BLaER1 (cell line): ENCODE measurements at regions not wholly inside any gene's neighbourhood (a gene's known extent, or its start where the extent isn't known, plus 50 kb on each side); places are given as distances from the start of the nearest gene placed in this dataset.

Source experiments
- H3K27ac ChIP-seq: shearing (Covaris generic); formaldehyde crosslinking; 2 replicates; pipeline ENCODE4 v1.8.1; 2022
- H3K27me3 ChIP-seq: shearing (Covaris generic); formaldehyde crosslinking; 2 replicates; pipeline ENCODE4 v1.8.1; 2022
- H3K36me3 ChIP-seq: shearing (Covaris generic); formaldehyde crosslinking; 2 replicates; pipeline ENCODE4 v1.8.1; 2022
- H3K4me1 ChIP-seq: shearing (Covaris generic); formaldehyde crosslinking; 2 replicates; pipeline ENCODE4 v1.8.1; 2022
- H3K4me2 ChIP-seq: shearing (Covaris generic); formaldehyde crosslinking; 2 replicates; pipeline ENCODE4 v1.8.1; 2022
- H3K4me3 ChIP-seq: shearing (Covaris generic); formaldehyde crosslinking; 2 replicates; pipeline ENCODE4 v1.8.1; 2022
- H3K9ac ChIP-seq: shearing (Covaris generic); formaldehyde crosslinking; 2 replicates; pipeline ENCODE4 v1.8.1; 2022
- H3K9me3 ChIP-seq: shearing (Covaris generic); formaldehyde crosslinking; 2 replicates; pipeline ENCODE4 v1.8.1; 2022
- H4K20me1 ChIP-seq: shearing (Covaris generic); formaldehyde crosslinking; 2 replicates; pipeline ENCODE4 v1.8.1; 2022
- Cebpa-rat ChIP-seq: shearing (Covaris generic); IDR thresholded peaks from 2 replicates; pipeline ENCODE4 v1.8.1; 2022

DNA sequence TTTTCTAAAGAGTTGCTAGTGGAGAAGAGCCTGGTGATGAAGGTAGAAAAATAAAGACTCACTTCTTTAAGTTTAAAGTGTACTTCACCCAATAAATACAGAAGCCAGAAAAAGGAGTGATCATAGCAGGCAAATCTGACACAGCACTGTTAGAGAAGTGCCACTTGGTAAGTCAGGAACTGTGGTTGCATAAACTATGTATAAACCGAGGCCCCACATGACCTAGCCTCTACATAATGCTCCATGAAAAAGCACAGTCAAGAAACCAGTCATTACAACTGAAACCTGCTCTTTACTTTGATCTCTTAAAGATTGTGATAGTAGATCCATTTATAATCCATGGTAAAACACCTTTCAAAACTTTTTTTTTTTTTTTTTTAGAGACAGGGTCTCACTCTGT lies 172.1 kb upstream of the PHYHIPL start:
- H3K4me1 ChIP-seq, result peaks cover 3% of the 10 kb centered on the region; the same call in 1 of the 2 replicates
- H4K20me1 ChIP-seq, result no peaks in the 10 kb centered on the region
- no peak overlapping the region for H3K27ac ChIP-seq
- no peak overlapping the region for H3K4me3 ChIP-seq
- no peaks in the 10 kb centered on the region for H3K9me3 ChIP-seq
- H3K9ac ChIP-seq, result no peak overlapping the region
- H3K4me2 ChIP-seq, result no peak overlapping the region
- H3K36me3 ChIP-seq, result no peaks in the 10 kb centered on the region
- TF ChIP-seq Cebpa-rat, result no peak
- H3K27me3 ChIP-seq, result no peaks in the 10 kb centered on the region

- Histone ChIP-seq H3K4me3 (no peak overlapping the region), H4K20me1 (no peaks in the 10 kb centered on the region), H3K27ac (no peak overlapping the region), H3K4me2 (no peak overlapping the region), H3K27me3 (no peaks in the 10 kb centered on the region), H3K4me1 (no peaks in the 10 kb centered on the region), H3K36me3 (no peaks in the 10 kb centered on the region), H3K9me3 (no peaks in the 10 kb centered on the region), H3K9ac (no peak overlapping the region)
- TF ChIP-seq Cebpa-rat, result no peak
Measured at GRCh38 chr10:59006511-59007306, 169.7 kb upstream of the PHYHIPL start.

DNA sequence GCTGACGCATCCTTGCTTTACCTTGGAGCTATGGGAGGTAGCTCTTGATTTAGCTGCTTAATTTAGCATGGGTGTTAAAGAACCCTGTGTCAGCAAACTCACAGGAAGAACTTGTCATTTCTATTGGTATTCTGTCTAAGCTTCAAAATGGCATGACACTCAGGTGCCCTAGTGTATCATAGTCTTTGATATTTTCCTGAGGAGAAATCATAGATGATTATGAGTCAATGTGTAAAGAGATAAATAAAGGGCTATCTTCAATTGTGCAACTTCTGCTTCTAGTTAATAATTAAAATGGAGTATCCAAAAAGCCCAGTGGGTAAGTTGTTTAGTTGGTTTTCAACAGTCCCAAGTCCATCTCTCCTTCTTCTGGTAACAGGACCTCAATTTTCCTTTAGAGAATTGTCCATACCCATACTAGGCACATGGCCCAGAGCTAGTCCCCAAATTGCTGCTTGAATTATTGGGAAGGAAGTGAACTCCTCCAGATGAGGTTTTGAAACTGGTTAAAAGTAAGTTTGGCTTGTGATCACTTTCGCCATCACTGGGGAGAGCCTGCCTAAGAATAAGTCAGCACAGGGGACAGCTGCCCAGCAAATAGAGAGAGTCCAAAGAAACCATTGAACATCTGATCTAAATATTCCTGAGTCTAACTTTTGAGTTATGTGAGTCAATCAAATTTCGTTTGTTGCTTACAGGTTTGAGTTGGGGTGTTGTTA lies 169.0 kb upstream of the PHYHIPL start:
- no peak overlapping the region for H3K9ac ChIP-seq
- peaks cover 2% of the 10 kb centered on the region for H3K4me1 ChIP-seq
- H3K27me3 ChIP-seq, result no peaks in the 10 kb centered on the region
- H3K27ac ChIP-seq, result no peak overlapping the region
- no peaks in the 10 kb centered on the region for H3K9me3 ChIP-seq
- no peaks in the 10 kb centered on the region for H4K20me1 ChIP-seq
- no peak for TF ChIP-seq Cebpa-rat
- no peak overlapping the region for H3K4me2 ChIP-seq
- H3K36me3 ChIP-seq, result no peaks in the 10 kb centered on the region
- H3K4me3 ChIP-seq, result no peak overlapping the region

GRCh38 chr10:59008452-59008851 lies 168.0 kb upstream of the PHYHIPL start:
- H3K9ac ChIP-seq, result no peak overlapping the region
- no peak overlapping the region for H3K27ac ChIP-seq
- peaks cover 12% of the 10 kb centered on the region for H3K4me1 ChIP-seq
- H3K9me3 ChIP-seq, result no peaks in the 10 kb centered on the region
- no peaks in the 10 kb centered on the region for H4K20me1 ChIP-seq
- H3K4me2 ChIP-seq, result no peak overlapping the region
- H3K27me3 ChIP-seq, result no peaks in the 10 kb centered on the region
- no peak for TF ChIP-seq Cebpa-rat
- no peaks in the 10 kb centered on the region for H3K36me3 ChIP-seq
- no peak overlapping the region for H3K4me3 ChIP-seq

- H3K4me2 ChIP-seq, result no peak overlapping the region; the same call in 1 of the 2 replicates
- no peaks in the 10 kb centered on the region for H3K36me3 ChIP-seq
- TF ChIP-seq Cebpa-rat, result no peak
- no peaks in the 10 kb centered on the region for H3K9me3 ChIP-seq
- no peaks in the 10 kb centered on the region for H3K27me3 ChIP-seq
- peaks cover 12% of the 10 kb centered on the region for H3K4me1 ChIP-seq
- no peak overlapping the region for H3K4me3 ChIP-seq
- no peaks in the 10 kb centered on the region for H4K20me1 ChIP-seq
- H3K9ac ChIP-seq, result no peak overlapping the region
- no peak overlapping the region for H3K27ac ChIP-seq
Measured at GRCh38 chr10:59011972-59012632, 164.3 kb upstream of the PHYHIPL start.

- Histone ChIP-seq H3K9ac (no peak overlapping the region), H3K4me2 (peak overlapping the region; percentile 39), H3K4me3 (no peak overlapping the region), H3K27me3 (no peaks in the 10 kb centered on the region), H3K27ac (no peak overlapping the region), H3K9me3 (no peaks in the 10 kb centered on the region), H4K20me1 (no peaks in the 10 kb centered on the region), H3K4me1 (peaks cover 12% of the 10 kb centered on the region), H3K36me3 (no peaks in the 10 kb centered on the region)
- no peak for TF ChIP-seq Cebpa-rat
Measured at GRCh38 chr10:59012839-59013238, 163.6 kb upstream of the PHYHIPL start.

- Histone ChIP-seq H3K4me1 (peaks cover 23% of the 10 kb centered on the region), H3K27ac (no peak overlapping the region), H3K4me3 (no peak overlapping the region), H3K36me3 (no peaks in the 10 kb centered on the region), H3K27me3 (no peaks in the 10 kb centered on the region), H4K20me1 (no peaks in the 10 kb centered on the region), H3K4me2 (no peak overlapping the region), H3K9ac (no peak overlapping the region), H3K9me3 (no peaks in the 10 kb centered on the region)
- no peak for TF ChIP-seq Cebpa-rat
Measured at GRCh38 chr10:59016043-59016442, 160.4 kb upstream of the PHYHIPL start.

DNA sequence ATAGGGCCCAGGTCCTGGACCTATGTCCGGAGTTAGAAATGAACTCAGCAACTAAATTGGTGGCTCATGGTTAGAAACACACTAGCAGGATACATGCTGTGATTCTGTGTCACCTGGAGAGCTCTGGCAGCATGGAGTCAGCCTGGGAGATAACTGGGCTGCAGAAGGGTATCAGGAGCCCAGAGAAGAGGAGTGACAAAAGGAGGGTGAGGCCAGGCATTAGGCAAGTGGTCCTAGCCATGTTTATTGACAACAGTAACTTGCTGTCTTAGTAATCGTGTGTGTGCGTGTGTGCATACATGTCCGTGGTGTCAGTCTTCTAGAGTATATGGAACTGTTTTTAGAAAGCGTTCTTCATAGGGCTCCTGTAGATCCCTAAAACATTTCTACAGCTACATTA lies 157.5 kb upstream of the PHYHIPL start:
- Histone ChIP-seq H3K27me3 (no peaks in the 10 kb centered on the region), H3K4me2 (0 out of 2 replicates have a peak overlapping the region, but pooled peaks have one; percentile 32), H3K27ac (0 out of 2 replicates have a peak overlapping the region, but pooled peaks have one; percentile 2), H4K20me1 (no peaks in the 10 kb centered on the region), H3K4me1 (peaks cover 11% of the 10 kb centered on the region; the same call in 1 of the 2 replicates), H3K9ac (no peak overlapping the region), H3K9me3 (no peaks in the 10 kb centered on the region), H3K4me3 (no peak overlapping the region), H3K36me3 (no peaks in the 10 kb centered on the region)
- no peak for TF ChIP-seq Cebpa-rat

- Histone ChIP-seq H3K9ac (no peak overlapping the region), H3K9me3 (no peaks in the 10 kb centered on the region), H3K4me3 (no peak overlapping the region), H4K20me1 (no peaks in the 10 kb centered on the region), H3K36me3 (no peaks in the 10 kb centered on the region), H3K27ac (no peak overlapping the region), H3K27me3 (no peaks in the 10 kb centered on the region), H3K4me2 (peak overlapping the region; percentile 32; the same call in 1 of the 2 replicates), H3K4me1 (peaks cover 11% of the 10 kb centered on the region; the same call in 1 of the 2 replicates)
- no peak for TF ChIP-seq Cebpa-rat
Measured at GRCh38 chr10:59019603-59020002, 156.8 kb upstream of the PHYHIPL start.

- no peaks in the 10 kb centered on the region for H3K36me3 ChIP-seq
- TF ChIP-seq Cebpa-rat, result no peak
- no peaks in the 10 kb centered on the region for H3K9me3 ChIP-seq
- H3K9ac ChIP-seq, result no peak overlapping the region
- H3K27ac ChIP-seq, result no peak overlapping the region
- H3K4me1 ChIP-seq, result peaks cover 11% of the 10 kb centered on the region; the same call in 1 of the 2 replicates
- no peak overlapping the region for H3K4me2 ChIP-seq
- H3K4me3 ChIP-seq, result no peak overlapping the region
- H3K27me3 ChIP-seq, result no peaks in the 10 kb centered on the region
- no peaks in the 10 kb centered on the region for H4K20me1 ChIP-seq
Measured at GRCh38 chr10:59020502-59020901, 155.9 kb upstream of the PHYHIPL start.
